GM21360 (cell line): ENCODE measurements at regions not wholly inside any gene's neighbourhood (a gene's known extent, or its start where the extent isn't known, plus 50 kb on each side); places are given as distances from the start of the nearest gene placed in this dataset.

Source experiments
- ATAC-seq: cut with Tn5 transposase; IDR thresholded peaks from one replicate; pipeline ENCODE4 v1.9.1; 2021; ENCODE audit warnings: mild to moderate bottlenecking, moderate library complexity; ENCODE audit not compliant: unreplicated experiment

- no peak for ATAC-seq
These were observed 278.5 kb downstream of the BMP7 start for GRCh38 chr20:56987986-56988385.

GRCh38 chr20:56988446-56988845 is 278.0 kb downstream of the BMP7 start:
- no peak for ATAC-seq

GRCh38 chr20:56989516-56989915 is 276.9 kb downstream of the BMP7 start:
- ATAC-seq: no peak

GRCh38 chr20:56993020-56993559 is 273.4 kb downstream of the BMP7 start:
- no peak for ATAC-seq

GRCh38 chr20:56994006-56994405 is 272.4 kb downstream of the BMP7 start:
- no peak for ATAC-seq

- ATAC-seq: no peak
These were observed 271.3 kb downstream of the BMP7 start for GRCh38 chr20:56995149-56995548.

- no peak for ATAC-seq
These were observed 270.8 kb downstream of the BMP7 start for GRCh38 chr20:56995635-56996075.

GRCh38 chr20:56996533-56996932 is 269.9 kb downstream of the BMP7 start:
- no peak for ATAC-seq

GRCh38 chr20:56998438-56998837 is 268.0 kb downstream of the BMP7 start:
- ATAC-seq: no peak

- ATAC-seq: no peak
These were observed 265.9 kb downstream of the BMP7 start for GRCh38 chr20:57000441-57000968.

GRCh38 chr20:57001126-57001767 is 265.2 kb downstream of the BMP7 start:
- no peak for ATAC-seq

- ATAC-seq: no peak
These were observed 264.3 kb downstream of the BMP7 start for GRCh38 chr20:57002066-57002570.

- ATAC-seq: no peak
These were observed 263.4 kb downstream of the BMP7 start for GRCh38 chr20:57003012-57003411.

GRCh38 chr20:57004416-57004815 is 262.0 kb downstream of the BMP7 start:
- ATAC-seq: no peak

- no peak for ATAC-seq
These were observed 261.2 kb downstream of the BMP7 start for GRCh38 chr20:57004951-57005933.

- ATAC-seq: no peak
These were observed 259.9 kb downstream of the BMP7 start for GRCh38 chr20:57006411-57007170.

GRCh38 chr20:57007171-57007540 is 259.3 kb downstream of the BMP7 start:
- ATAC-seq: no peak

GRCh38 chr20:57008217-57008616 is 258.2 kb downstream of the BMP7 start:
- ATAC-seq: no peak

- ATAC-seq: no peak
These were observed 257.1 kb downstream of the BMP7 start for GRCh38 chr20:57009355-57009754.

GRCh38 chr20:57009775-57010174 is 256.7 kb downstream of the BMP7 start:
- no peak for ATAC-seq

- no peak for ATAC-seq
These were observed 253.8 kb downstream of the BMP7 start for GRCh38 chr20:57012691-57013090.
